Stomach (tissue), 8 donors: ENCODE measurements at regions not wholly inside any gene's neighbourhood (a gene's known extent, or its start where the extent isn't known, plus 50 kb on each side); places are given as distances from the start of the nearest gene placed in this dataset.

Experiments used
- DNase-seq, 2 donors: peaks; one replicate each; pipeline versions ENCODE4 v3.0.0 to v3.0.0-alpha.2; 2013 to 2019
- H3K27ac ChIP-seq, 5 donors: fragments of 200-600 bp in 4 of 5; sonication (generic) in 4 of 5; one replicate each; pipeline ENCODE4 v1.5.1; 2013 to 2019; ENCODE audit warnings: mild to moderate bottlenecking in 1 of 5, moderate library complexity in 1 of 5
- H3K27me3 ChIP-seq, 3 donors: fragments of 200-600 bp; sonication (generic); one replicate each; pipeline ENCODE4 v1.5.1; 2017 to 2019; ENCODE audit warnings: mixed run types in 1 of 3
- H3K36me3 ChIP-seq, 4 donors: fragments of 200-600 bp; sonication (generic); 1 replicate in 3 of 4; 2 replicates in 1 of 4; pipeline ENCODE4 v1.5.1; 2016 to 2019
- H3K4me1 ChIP-seq, 4 donors: fragments of 200-600 bp; sonication (generic); one replicate each; pipeline ENCODE4 v1.5.1; 2016 to 2019
- H3K4me3 ChIP-seq, 4 donors: fragments of 200-600 bp; sonication (generic) in 3 of 4; one replicate each; pipeline ENCODE4 v1.5.1; 2016 to 2019; ENCODE audit warnings: mild to moderate bottlenecking in 1 of 4
- H3K9me3 ChIP-seq, 4 donors: fragments of 200-600 bp; sonication (generic); one replicate each; pipeline ENCODE4 v1.5.1; 2016 to 2019
- EP300 ChIP-seq: sonication (generic); formaldehyde crosslinking; IDR thresholded peaks from one replicate; pipeline ENCODE4 v1.6.1; 2017; ENCODE audit warnings: antibody characterized with exemption
- POLR2A ChIP-seq, 4 donors: fragments of 450-650 bp; IDR thresholded peaks; one replicate each; pipeline ENCODE4 v1.6.1; 2016; ENCODE audit warnings: antibody characterized with exemption in 4 of 4, control low read depth in 2 of 4, mild to moderate bottlenecking in 1 of 4, moderate library complexity in 1 of 4
- POLR2AphosphoS5 ChIP-seq, 3 donors: sonication (generic); formaldehyde crosslinking; IDR thresholded peaks; one replicate each; pipeline ENCODE4 v1.6.1; 2016; ENCODE audit warnings: antibody characterized with exemption in 3 of 3
- WGBS, 5 donors: extraction: QIAGEN DNeasy Blood & Tissue Kit in 3 of 5; methylation state at CpG; one replicate each; pipeline versions ENCODE4 v1.1.5 to v1.1.7; 2013 to 2018; 5-methylcytosine and 5-hydroxymethylcytosine counted together
- intact Hi-C: fragments of 100-400 bp; cut with DNase I; formaldehyde crosslinking; loops from one replicate; pipeline ENCODE4 v1.15.1; 2023; ENCODE audit warnings: low total_unique reads
- TF ChIP-seq, protein P1 (sequence below), 7 experiments: fragments of 450-650 bp in 4 of 7; fragments of 200-600 bp in 3 of 7; sonication (generic) in 3 of 7; IDR thresholded peaks; one replicate each; pipeline ENCODE4 v1.5.1; 2016 to 2019; ENCODE audit warnings: antibody characterized with exemption in 7 of 7, control low read depth in 2 of 7, mild to moderate bottlenecking in 1 of 7
- donor health status: healthy with polysubstance abuse.
- donor health status: Bipolar disorder and iron deficiency.
- donor health status: healthy.

DNA sequence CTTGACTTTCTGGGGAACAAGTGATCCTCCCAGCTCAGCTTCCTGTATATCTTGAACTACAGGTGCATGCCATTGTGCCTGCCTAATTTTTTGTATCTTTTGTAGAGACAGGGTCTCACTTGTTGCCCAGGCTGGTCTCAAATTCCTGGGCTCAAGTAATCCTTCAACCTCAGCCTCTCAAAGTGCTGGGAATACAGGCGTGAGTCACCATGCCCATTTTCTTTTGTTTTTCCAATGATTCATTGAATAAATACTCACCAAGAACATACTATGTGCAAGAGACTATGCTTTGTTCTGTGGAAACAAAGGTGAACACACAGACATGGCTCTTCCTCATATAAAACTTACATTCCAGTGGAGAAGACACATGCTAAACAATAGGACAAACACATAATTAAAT, 407.8 kb upstream of the DAB1 start:
- intact Hi-C loops, result no loop called here
- DNase-seq, result no peak

DNA sequence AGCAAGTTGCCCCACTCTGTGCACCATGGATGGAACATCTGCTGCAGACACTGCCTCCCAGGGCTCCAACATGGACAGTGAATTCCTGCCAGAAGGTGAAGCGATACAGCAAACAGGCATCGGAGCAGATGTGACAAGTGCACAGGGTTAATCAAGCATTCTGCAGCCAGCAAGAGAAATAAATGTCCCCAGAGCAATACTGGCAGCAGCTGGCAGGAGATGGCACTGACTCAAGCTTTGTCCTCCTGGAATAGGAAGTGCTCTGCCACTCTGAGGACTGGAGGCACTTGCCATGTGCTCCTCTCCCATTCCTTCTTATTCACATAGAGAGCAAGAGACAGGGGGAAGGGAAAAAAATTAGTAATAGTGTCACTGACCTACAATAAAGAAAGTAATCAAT, 402.7 kb upstream of the DAB1 start:
- intact Hi-C loops, result no loop called here
- no peaks in the 10 kb centered on the region for H3K27me3 ChIP-seq
- WGBS, 5 donors, result 87 to 97% (median 94%) methylated on average over 2 of the region's 2 CpGs
- TF ChIP-seq EP300 (no peak), POLR2A (IDR thresholded peaks at IDR 0.05) (no peak), POLR2AphosphoS5 (IDR thresholded peaks at IDR 0.05) (no peak)
- TF ChIP-seq, protein P1, sequence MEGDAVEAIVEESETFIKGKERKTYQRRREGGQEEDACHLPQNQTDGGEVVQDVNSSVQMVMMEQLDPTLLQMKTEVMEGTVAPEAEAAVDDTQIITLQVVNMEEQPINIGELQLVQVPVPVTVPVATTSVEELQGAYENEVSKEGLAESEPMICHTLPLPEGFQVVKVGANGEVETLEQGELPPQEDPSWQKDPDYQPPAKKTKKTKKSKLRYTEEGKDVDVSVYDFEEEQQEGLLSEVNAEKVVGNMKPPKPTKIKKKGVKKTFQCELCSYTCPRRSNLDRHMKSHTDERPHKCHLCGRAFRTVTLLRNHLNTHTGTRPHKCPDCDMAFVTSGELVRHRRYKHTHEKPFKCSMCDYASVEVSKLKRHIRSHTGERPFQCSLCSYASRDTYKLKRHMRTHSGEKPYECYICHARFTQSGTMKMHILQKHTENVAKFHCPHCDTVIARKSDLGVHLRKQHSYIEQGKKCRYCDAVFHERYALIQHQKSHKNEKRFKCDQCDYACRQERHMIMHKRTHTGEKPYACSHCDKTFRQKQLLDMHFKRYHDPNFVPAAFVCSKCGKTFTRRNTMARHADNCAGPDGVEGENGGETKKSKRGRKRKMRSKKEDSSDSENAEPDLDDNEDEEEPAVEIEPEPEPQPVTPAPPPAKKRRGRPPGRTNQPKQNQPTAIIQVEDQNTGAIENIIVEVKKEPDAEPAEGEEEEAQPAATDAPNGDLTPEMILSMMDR (IDR thresholded peaks at IDR 0.05), result no peak
- no peak overlapping the region for H3K27ac ChIP-seq
- peak in 1 of 2 donors; percentile 34 for DNase-seq
- H3K36me3 ChIP-seq, result no peaks in the 10 kb centered on the region
- H3K9me3 ChIP-seq, result no peaks in the 10 kb centered on the region
- H3K4me1 ChIP-seq, result no peaks in the 10 kb centered on the region
- H3K4me3 ChIP-seq, result no peak overlapping the region

More for the DNA sequence above, 407.8 kb upstream of the DAB1 start:
- Histone ChIP-seq H3K9me3 (no peaks in the 10 kb centered on the region), H3K27ac (no peak overlapping the region), H3K4me1 (no peaks in the 10 kb centered on the region), H3K36me3 (no peaks in the 10 kb centered on the region), H3K4me3 (no peak overlapping the region), H3K27me3 (no peaks in the 10 kb centered on the region)
- 36 to 73% (median 54%) methylated on average over 1 of the region's 1 CpG for WGBS, 5 donors
- TF ChIP-seq, protein P1 (IDR thresholded peaks at IDR 0.05), result no peak
- TF ChIP-seq POLR2AphosphoS5 (IDR thresholded peaks at IDR 0.05) (no peak), POLR2A (IDR thresholded peaks at IDR 0.05) (no peak), EP300 (no peak)

DNA sequence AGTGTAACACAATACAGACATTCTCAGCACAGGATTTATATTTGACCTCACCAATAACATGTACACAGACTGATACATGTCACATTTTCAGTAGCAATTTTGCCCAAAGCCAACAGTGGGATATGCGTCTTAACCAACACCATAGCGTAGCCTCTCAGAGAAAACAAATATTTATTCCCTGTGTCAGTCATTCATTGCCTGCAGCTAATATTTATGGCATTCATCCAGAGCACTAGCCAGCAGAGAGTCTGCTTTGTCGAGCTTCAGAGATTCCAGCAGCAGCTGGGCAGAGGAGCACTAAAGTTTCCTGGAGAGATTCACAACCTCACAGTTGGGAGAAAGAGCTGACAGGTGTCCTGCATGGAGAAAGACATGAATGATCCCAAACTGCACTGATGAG, 400.7 kb upstream of the DAB1 start:
- H3K4me1 ChIP-seq, result no peaks in the 10 kb centered on the region
- H3K27me3 ChIP-seq, result no peaks in the 10 kb centered on the region
- no peak overlapping the region for H3K4me3 ChIP-seq
- no peak overlapping the region for H3K27ac ChIP-seq
- WGBS, 5 donors, result 35 to 52% (median 49%) methylated on average over 3 of the region's 3 CpGs
- no peaks in the 10 kb centered on the region for H3K9me3 ChIP-seq
- peak in 1 of 2 donors; percentile 11 for DNase-seq
- TF ChIP-seq POLR2AphosphoS5 (IDR thresholded peaks at IDR 0.05) (no peak), POLR2A (IDR thresholded peaks at IDR 0.05) (no peak), EP300 (no peak)
- TF ChIP-seq, protein P1 (IDR thresholded peaks at IDR 0.05), result no peak
- intact Hi-C loops, result no loop called here
- H3K36me3 ChIP-seq, result no peaks in the 10 kb centered on the region

DNA sequence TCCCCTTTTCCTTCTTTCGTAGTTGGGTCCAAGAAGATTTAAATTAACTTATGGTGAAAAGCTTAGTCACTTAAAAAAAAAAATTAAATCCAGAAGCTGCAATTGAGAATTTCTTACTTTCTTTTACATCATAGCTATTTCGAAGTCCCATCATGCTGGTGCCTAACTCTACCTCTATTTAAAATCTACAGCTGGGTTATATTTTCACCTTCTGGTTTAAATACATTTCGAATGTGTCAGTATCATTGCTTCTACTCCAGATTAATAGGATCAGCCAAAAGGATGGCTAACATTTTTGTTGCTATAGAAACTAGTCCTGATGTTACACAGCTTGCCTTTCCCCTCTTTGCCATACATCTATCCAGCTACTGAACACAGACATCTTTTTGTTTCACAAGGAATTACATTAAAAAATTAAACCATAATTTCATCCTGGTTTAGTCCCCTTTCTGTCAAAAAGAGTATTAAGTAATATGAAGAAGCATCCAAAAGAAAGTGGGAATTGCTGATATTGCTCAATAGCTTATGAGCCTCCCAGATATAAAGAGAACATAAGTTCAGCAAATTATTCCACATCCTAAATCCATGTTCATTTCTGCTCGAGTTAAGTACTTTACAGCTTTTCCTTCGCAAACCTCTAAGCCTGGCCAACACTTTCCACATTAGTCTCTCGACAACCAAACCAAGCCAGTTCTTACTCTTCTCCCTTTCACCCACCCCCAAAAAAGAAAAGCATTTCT, 396.7 kb upstream of the DAB1 start:
- H3K4me3 ChIP-seq, result no peak overlapping the region
- intact Hi-C loops, result no loop called here
- WGBS, 5 donors, result 65 to 76% (median 71%) methylated on average over 6 of the region's 6 CpGs
- TF ChIP-seq, protein P1 (IDR thresholded peaks at IDR 0.05), result no peak
- no peaks in the 10 kb centered on the region for H3K36me3 ChIP-seq
- peak in 1 of 2 donors; percentile 34 for DNase-seq
- H3K4me1 ChIP-seq, result no peaks in the 10 kb centered on the region
- H3K27me3 ChIP-seq, result no peaks in the 10 kb centered on the region
- H3K27ac ChIP-seq, result no peak overlapping the region
- H3K9me3 ChIP-seq, result no peaks in the 10 kb centered on the region
